BJ (cell line): ENCODE measurements at regions not wholly inside any gene's neighbourhood (a gene's known extent, or its start where the extent isn't known, plus 50 kb on each side); places are given as distances from the start of the nearest gene placed in this dataset.
"Not testable (repeated sequence)": the region's sequence is repeated elsewhere in the genome, so short reads cannot be mapped to it uniquely, and the experiment has no call there.

Source experiments
- CTCF ChIA-PET: fragments of 350-600 bp; formaldehyde crosslinking; extraction: SDS; loops from one replicate; lab custom pipeline; 2021; ENCODE audit warnings: antibody characterized with exemption, inconsistent platforms; lab: Yijun Ruan, JAX
- POLR2A ChIA-PET: fragments of 300-600 bp; sonication (Branson Sonifier 250); formaldehyde crosslinking; extraction: SDS; loops from one replicate; lab custom pipeline; 2021; ENCODE audit warnings: antibody characterized with exemption; lab: Charles Lee
- DNase-seq: peaks from one replicate; pipeline ENCODE4 v3.0.0-alpha.2; 2011; ENCODE audit warnings: low read depth
- H3K27me3 ChIP-seq: 2 replicates; pipeline ENCODE4 v1.6.0; 2011; ENCODE audit warnings: low read length; ENCODE audit not compliant: control insufficient read depth, insufficient read depth
- H3K36me3 ChIP-seq: 2 replicates; pipeline ENCODE4 v1.5.1; 2011; ENCODE audit warnings: low read length; ENCODE audit not compliant: control insufficient read depth, insufficient read depth
- H3K4me3 ChIP-seq: 2 replicates; pipeline ENCODE4 v1.5.1; 2011; ENCODE audit warnings: low read depth, mild to moderate bottlenecking, control low read depth, low read length
- CTCF ChIP-seq: IDR thresholded peaks from 2 replicates; pipeline ENCODE4 v1.5.1; 2011; ENCODE audit warnings: low read depth, mild to moderate bottlenecking, control low read depth, inconsistent platforms, low read length, moderate library complexity; ENCODE audit not compliant: insufficient read depth

- Histone ChIP-seq H3K4me3 (no peak overlapping the region), H3K27me3 (no peaks in the 10 kb centered on the region), H3K36me3 (no peaks in the 10 kb centered on the region)
- ChIA-PET CTCF (no interaction called here), POLR2A (no interaction called here)
- no peak for DNase-seq
- TF ChIP-seq CTCF: no peak
Measured at GRCh38 chr9:31174681-31175080, 1209.8 kb upstream of the ACO1 start.

- CTCF ChIA-PET: no interaction called here
- no peaks in the 10 kb centered on the region for H3K27me3 ChIP-seq
- H3K36me3 ChIP-seq: no peaks in the 10 kb centered on the region
- no peak for TF ChIP-seq CTCF
- POLR2A ChIA-PET: no interaction called here
- H3K4me3 ChIP-seq: no peak overlapping the region
- no peak for DNase-seq
Measured at GRCh38 chr9:31183866-31184265, 1200.6 kb upstream of the ACO1 start.

DNA sequence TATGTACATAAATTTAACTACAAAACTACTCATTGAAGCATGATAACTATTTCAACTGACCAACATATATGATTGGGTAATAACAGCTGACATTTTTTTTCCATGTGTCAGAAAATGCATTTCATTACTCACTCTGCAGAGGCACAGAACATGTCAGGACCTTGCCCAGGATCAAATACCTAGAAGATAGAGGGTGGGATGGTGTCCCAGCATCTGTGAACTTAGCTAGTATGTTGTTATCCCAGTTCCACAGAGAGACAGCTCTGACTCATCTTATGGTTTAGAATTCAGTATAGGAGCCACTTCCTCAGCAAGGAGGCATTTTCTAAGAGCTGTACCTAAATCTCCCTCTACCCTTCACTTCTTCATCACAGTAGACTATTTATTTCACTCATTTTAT, 1198.6 kb upstream of the ACO1 start:
- TF ChIP-seq CTCF: no peak
- no peaks in the 10 kb centered on the region for H3K36me3 ChIP-seq
- no peak overlapping the region for H3K4me3 ChIP-seq
- ChIA-PET CTCF (no interaction called here), POLR2A (no interaction called here)
- no peaks in the 10 kb centered on the region for H3K27me3 ChIP-seq
- DNase-seq: no peak

GRCh38 chr9:31188496-31188895, 1195.9 kb upstream of the ACO1 start:
- no peaks in the 10 kb centered on the region for H3K36me3 ChIP-seq
- DNase-seq: no peak
- POLR2A ChIA-PET: no interaction called here
- no peaks in the 10 kb centered on the region for H3K27me3 ChIP-seq
- no peak overlapping the region for H3K4me3 ChIP-seq
- no peak for TF ChIP-seq CTCF
- CTCF ChIA-PET: no interaction called here

GRCh38 chr9:31210978-31211570, 1173.4 kb upstream of the ACO1 start:
- no peak for DNase-seq
- ChIA-PET POLR2A (no interaction called here), CTCF (no interaction called here)

GRCh38 chr9:31229976-31230375, 1154.5 kb upstream of the ACO1 start:
- CTCF ChIA-PET, H3K27me3 ChIP-seq, POLR2A ChIA-PET, H3K36me3 ChIP-seq, H3K4me3 ChIP-seq, DNase-seq: not testable (repeated sequence)

More at GRCh38 chr9:31210978-31211570, 1173.4 kb upstream of the ACO1 start:
- Histone ChIP-seq H3K27me3 (no peaks in the 10 kb centered on the region), H3K36me3 (no peaks in the 10 kb centered on the region), H3K4me3 (no peak overlapping the region)
- TF ChIP-seq CTCF: no peak
